OCI-LY1 (cell line): ENCODE measurements at regions not wholly inside any gene's neighbourhood (a gene's known extent, or its start where the extent isn't known, plus 50 kb on each side); places are given as distances from the start of the nearest gene placed in this dataset.

Experiments
- EZH2 ChIP-seq: fragments of 200-600 bp; sonication (generic), shearing (Covaris generic); IDR thresholded peaks from 2 replicates; pipeline ENCODE4 v1.8.0; 2017; ENCODE audit warnings: borderline replicate concordance, mixed run types, mild to moderate bottlenecking, antibody characterized with exemption, low read length, moderate library complexity, mixed read lengths
- TF ChIP-seq, protein P1 (sequence below): fragments of 200-600 bp; sonication (generic), shearing (Covaris generic); IDR thresholded peaks from 2 replicates; pipeline ENCODE4 v1.5.1; 2017; ENCODE audit warnings: mild to moderate bottlenecking, antibody characterized with exemption, low read length, moderate library complexity, mixed read lengths

DNA sequence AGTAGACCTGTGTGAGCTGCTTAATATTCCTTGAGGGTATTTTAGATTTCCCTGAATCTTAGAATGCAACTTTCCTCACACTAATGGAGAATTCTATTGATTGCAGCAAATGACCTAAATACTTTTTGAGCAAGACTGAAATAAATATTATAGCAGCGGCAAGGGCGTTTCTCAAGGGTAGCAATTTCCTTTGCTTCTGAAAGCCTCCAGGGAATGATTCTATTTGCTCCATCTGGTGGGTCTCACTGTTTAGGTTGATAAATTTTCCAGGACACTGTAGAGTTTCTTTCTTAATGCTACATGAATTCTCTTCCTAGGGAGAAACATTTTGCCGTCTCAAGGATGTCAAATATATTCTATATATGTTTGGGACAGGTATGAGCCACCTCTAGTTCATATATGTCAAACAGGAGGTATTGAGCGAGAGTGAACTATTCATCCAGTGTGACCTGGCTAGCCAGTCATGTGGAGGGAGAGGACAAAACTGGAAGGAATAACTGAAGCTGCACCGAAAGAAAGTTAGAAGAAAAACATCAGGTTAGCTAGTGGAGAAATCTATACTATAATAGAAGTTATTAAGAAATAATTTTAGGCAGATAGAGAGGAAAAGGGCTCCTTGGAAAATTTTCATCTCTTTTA lies 57.9 kb upstream of the FZD8 start:
- TF ChIP-seq, protein P1, sequence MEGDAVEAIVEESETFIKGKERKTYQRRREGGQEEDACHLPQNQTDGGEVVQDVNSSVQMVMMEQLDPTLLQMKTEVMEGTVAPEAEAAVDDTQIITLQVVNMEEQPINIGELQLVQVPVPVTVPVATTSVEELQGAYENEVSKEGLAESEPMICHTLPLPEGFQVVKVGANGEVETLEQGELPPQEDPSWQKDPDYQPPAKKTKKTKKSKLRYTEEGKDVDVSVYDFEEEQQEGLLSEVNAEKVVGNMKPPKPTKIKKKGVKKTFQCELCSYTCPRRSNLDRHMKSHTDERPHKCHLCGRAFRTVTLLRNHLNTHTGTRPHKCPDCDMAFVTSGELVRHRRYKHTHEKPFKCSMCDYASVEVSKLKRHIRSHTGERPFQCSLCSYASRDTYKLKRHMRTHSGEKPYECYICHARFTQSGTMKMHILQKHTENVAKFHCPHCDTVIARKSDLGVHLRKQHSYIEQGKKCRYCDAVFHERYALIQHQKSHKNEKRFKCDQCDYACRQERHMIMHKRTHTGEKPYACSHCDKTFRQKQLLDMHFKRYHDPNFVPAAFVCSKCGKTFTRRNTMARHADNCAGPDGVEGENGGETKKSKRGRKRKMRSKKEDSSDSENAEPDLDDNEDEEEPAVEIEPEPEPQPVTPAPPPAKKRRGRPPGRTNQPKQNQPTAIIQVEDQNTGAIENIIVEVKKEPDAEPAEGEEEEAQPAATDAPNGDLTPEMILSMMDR = no peak
- TF ChIP-seq EZH2 = no peak
